CD4-positive, alpha-beta T cell (primary cell): ENCODE measurements at regions not wholly inside any gene's neighbourhood (a gene's known extent, or its start where the extent isn't known, plus 50 kb on each side); places are given as distances from the start of the nearest gene placed in this dataset.

Experiments used
- ATAC-seq: fragments of 200-7000 bp; cut with Tn5 transposase; one replicate; pipeline ENCODE4 v1.10.0; 2022; ENCODE audit warnings: mild to moderate bottlenecking; ENCODE audit not compliant: poor library complexity
- CTCF ChIA-PET: fragments of 350-600 bp; sonication (Branson Sonifier 250); formaldehyde crosslinking; loops from one replicate; lab custom pipeline; 2021; ENCODE audit warnings: antibody characterized with exemption, inconsistent platforms; lab: Charles Lee
- POLR2A ChIA-PET: fragments of 350-600 bp; sonication (Branson Sonifier 250); formaldehyde crosslinking; loops from one replicate; lab custom pipeline; 2021; ENCODE audit warnings: antibody characterized with exemption, inconsistent platforms; lab: Charles Lee
- DNase-seq, 14 experiments: peaks; one replicate each; pipeline ENCODE4 v3.0.0-alpha.2; 2013 to 2020; ENCODE audit warnings: mixed read lengths in 2 of 14
- H3K27ac ChIP-seq, 2 donors: one replicate each; pipeline versions ENCODE4 v1.5.1 to v1.7.0; 2013; ENCODE audit warnings: low read length in 2 of 2, low read depth in 1 of 2, mild to moderate bottlenecking in 1 of 2
- H3K27me3 ChIP-seq, 2 experiments: 1 replicate in 1 of 2; 2 replicates in 1 of 2; pipeline versions ENCODE4 v1.6.1 to v1.7.0; 2013; ENCODE audit warnings: low read length in 2 of 2, control low read depth in 1 of 2, mild to moderate bottlenecking in 1 of 2, moderate library complexity in 1 of 2; ENCODE audit not compliant: insufficient read depth in 2 of 2, control insufficient read depth in 1 of 2
- H3K36me3 ChIP-seq: one replicate; pipeline ENCODE4 v1.6.1; 2013; ENCODE audit warnings: low read length, control low read depth; ENCODE audit not compliant: insufficient read depth
- H3K4me1 ChIP-seq: one replicate; pipeline ENCODE4 v1.6.1; 2013; ENCODE audit warnings: low read length, control low read depth; ENCODE audit not compliant: insufficient read depth
- H3K4me3 ChIP-seq: one replicate; pipeline ENCODE4 v1.5.1; 2013; ENCODE audit warnings: mild to moderate bottlenecking, low read length, moderate library complexity
- H3K9me3 ChIP-seq, 2 experiments: 1 replicate in 1 of 2; 2 replicates in 1 of 2; pipeline versions ENCODE4 v1.6.1 to v1.7.0; 2013; ENCODE audit warnings: low read length in 2 of 2, mild to moderate bottlenecking in 2 of 2, control low read depth in 1 of 2, moderate library complexity in 1 of 2; ENCODE audit not compliant: control insufficient read depth in 1 of 2, insufficient read depth in 1 of 2
- H3K27ac Mint-ChIP-seq: one replicate; pipeline ENCODE4 v1.8.0; 2020; ENCODE audit warnings: mixed read lengths
- H3K27me3 Mint-ChIP-seq: one replicate; pipeline ENCODE4 v1.8.0; 2021; ENCODE audit warnings: mixed read lengths
- H3K36me3 Mint-ChIP-seq: one replicate; pipeline ENCODE4 v1.8.0; 2021; ENCODE audit warnings: low read depth, mixed read lengths
- H3K4me1 Mint-ChIP-seq: one replicate; pipeline ENCODE4 v1.8.0; 2021; ENCODE audit warnings: low read depth, mixed read lengths
- H3K4me3 Mint-ChIP-seq: one replicate; pipeline ENCODE4 v1.8.0; 2020; ENCODE audit warnings: mild to moderate bottlenecking, mixed read lengths
- H3K9me3 Mint-ChIP-seq: one replicate; pipeline ENCODE4 v1.8.0; 2020; ENCODE audit warnings: mixed read lengths
- CTCF ChIP-seq: fragments of 200-600 bp; IDR thresholded peaks from one replicate; pipeline ENCODE4 v1.8.0; 2022; ENCODE audit warnings: antibody characterized with exemption, mild to moderate bottlenecking
- intact Hi-C, 2 experiments: fragments of 100-400 bp; cut with DNase I in 1 of 2; cut with micrococcal nuclease in 1 of 2; formaldehyde crosslinking; loops; one replicate each; pipeline versions ENCODE4 v1.15.1 to v1.9.0; 2023 to 2025; cut with DNase I, micrococcal nuclease

DNA sequence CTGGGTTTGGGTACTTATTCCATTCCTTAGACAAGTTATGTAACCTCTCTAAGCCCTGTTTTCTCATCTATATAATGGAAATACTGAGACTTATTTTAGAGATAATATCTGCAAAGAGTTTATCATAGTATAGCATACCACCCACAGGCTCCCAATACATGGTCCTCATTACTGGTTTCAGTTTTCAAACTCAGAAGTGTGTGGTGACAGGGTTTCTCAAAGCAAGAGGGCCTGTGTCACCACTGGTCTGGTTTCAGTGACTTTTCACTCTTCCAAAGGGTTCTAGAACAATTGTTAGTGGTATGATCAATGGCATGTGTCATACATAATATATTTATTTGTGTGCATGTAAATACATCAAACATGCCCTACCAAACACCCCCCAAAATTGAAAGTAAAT, 89.2 kb upstream of the BMPER start:
- ATAC-seq (no peak), DNase-seq (no peak)
- H3K36me3 Mint-ChIP-seq = peaks cover 4% of the 10 kb centered on the region
- H3K4me3 ChIP-seq = no peak overlapping the region
- H3K27me3 Mint-ChIP-seq = no peaks in the 10 kb centered on the region
- H3K4me3 Mint-ChIP-seq = no peak overlapping the region
- peaks cover 6% of the 10 kb centered on the region for H3K9me3 Mint-ChIP-seq
- H3K9me3 ChIP-seq = no peaks in the 10 kb centered on the region
- no peaks in the 10 kb centered on the region for H3K4me1 ChIP-seq
- H3K4me1 Mint-ChIP-seq = no peaks in the 10 kb centered on the region
- intact Hi-C loops = no loop called here
- no peaks in the 10 kb centered on the region for H3K27me3 ChIP-seq
- no peaks in the 10 kb centered on the region for H3K36me3 ChIP-seq
- ChIA-PET CTCF (no interaction called here), POLR2A (no interaction called here)
- TF ChIP-seq CTCF = no peak
- no peak overlapping the region for H3K27ac ChIP-seq
- no peak overlapping the region for H3K27ac Mint-ChIP-seq

- H3K4me1 ChIP-seq = no peaks in the 10 kb centered on the region
- ATAC-seq (no peak), DNase-seq (no peak)
- H3K9me3 ChIP-seq = no peaks in the 10 kb centered on the region
- Mint-ChIP-seq H3K9me3 (peaks cover 6% of the 10 kb centered on the region), H3K4me3 (no peak overlapping the region), H3K27me3 (no peaks in the 10 kb centered on the region), H3K4me1 (no peaks in the 10 kb centered on the region), H3K27ac (no peak overlapping the region), H3K36me3 (peaks cover 4% of the 10 kb centered on the region)
- no peaks in the 10 kb centered on the region for H3K36me3 ChIP-seq
- H3K4me3 ChIP-seq = no peak overlapping the region
- ChIA-PET POLR2A (no interaction called here), CTCF (no interaction called here)
- no peak for TF ChIP-seq CTCF
- H3K27me3 ChIP-seq = no peaks in the 10 kb centered on the region
- intact Hi-C loops = no loop called here
- no peak overlapping the region for H3K27ac ChIP-seq
Measured at GRCh38 chr7:33819658-33820057, 85.7 kb upstream of the BMPER start.

- H3K4me1 ChIP-seq = no peaks in the 10 kb centered on the region
Measured at GRCh38 chr7:33820206-33820605, 85.1 kb upstream of the BMPER start.

More at GRCh38 chr7:33820206-33820605, 85.1 kb upstream of the BMPER start:
- no peak for TF ChIP-seq CTCF
- Histone ChIP-seq H3K9me3 (no peaks in the 10 kb centered on the region), H3K36me3 (no peaks in the 10 kb centered on the region), H3K27ac (no peak overlapping the region), H3K4me3 (no peak overlapping the region), H3K27me3 (no peaks in the 10 kb centered on the region)
- Mint-ChIP-seq H3K4me1 (no peaks in the 10 kb centered on the region), H3K9me3 (peaks cover 6% of the 10 kb centered on the region), H3K27me3 (no peaks in the 10 kb centered on the region), H3K4me3 (no peak overlapping the region), H3K27ac (no peak overlapping the region), H3K36me3 (peaks cover 4% of the 10 kb centered on the region)
- ChIA-PET CTCF (no interaction called here), POLR2A (no interaction called here)
- intact Hi-C loops = no loop called here
- DNase-seq (no peak), ATAC-seq (no peak)
